Ammon's horn (tissue), 1 donor: ENCODE measurements at regions not wholly inside any gene's neighbourhood (a gene's known extent, or its start where the extent isn't known, plus 50 kb on each side); places are given as distances from the start of the nearest gene placed in this dataset.

ENCODE experiments used
- DNase-seq: peaks from one replicate; pipeline ENCODE4 v3.0.0-alpha.2; 2016; ENCODE audit warnings: low spot score

DNA sequence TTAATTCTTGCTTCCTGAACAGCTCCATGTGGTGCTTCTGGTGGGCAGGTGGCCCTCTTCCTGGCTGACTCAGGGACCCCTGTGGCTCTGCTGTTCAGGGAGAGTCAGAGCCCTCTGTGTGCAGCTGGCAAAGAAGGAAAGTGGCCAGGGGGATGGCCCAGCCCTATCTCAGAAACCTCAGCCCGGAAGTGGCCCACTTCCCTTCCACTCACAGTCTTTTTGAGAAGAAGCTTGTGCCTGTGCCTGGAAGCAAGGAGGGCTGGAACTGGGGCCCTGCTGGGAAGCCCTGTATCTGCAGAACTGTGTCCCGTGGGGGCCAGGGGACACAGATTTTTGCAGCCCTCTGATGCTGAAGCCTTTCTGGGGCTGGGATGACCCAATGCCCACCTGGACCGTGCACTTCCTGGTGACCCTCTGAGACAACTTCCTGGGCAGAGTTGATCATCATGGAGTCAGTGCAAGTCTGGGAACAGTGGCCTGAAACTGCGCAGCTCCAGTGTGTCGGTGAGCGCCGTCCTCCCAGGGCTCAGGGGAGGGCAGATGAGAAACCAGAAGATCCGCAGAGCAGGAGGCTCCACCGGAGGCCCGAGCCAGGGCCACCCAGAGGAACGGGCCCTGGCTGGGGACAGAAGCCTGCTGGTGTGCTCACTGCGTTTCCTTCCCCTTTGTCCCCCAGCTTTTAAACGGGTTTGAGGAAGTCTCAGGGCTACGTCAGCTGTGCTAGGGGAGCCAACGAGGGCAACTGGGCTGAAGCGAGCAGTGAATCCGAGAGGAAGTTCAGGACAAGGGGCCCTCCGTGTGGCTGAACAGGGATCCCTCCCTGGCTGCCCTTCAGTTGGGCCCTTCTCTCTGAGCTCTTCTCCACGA, 217.4 kb upstream of the RTL1 start:
- peak; percentile 80 for DNase-seq

DNA sequence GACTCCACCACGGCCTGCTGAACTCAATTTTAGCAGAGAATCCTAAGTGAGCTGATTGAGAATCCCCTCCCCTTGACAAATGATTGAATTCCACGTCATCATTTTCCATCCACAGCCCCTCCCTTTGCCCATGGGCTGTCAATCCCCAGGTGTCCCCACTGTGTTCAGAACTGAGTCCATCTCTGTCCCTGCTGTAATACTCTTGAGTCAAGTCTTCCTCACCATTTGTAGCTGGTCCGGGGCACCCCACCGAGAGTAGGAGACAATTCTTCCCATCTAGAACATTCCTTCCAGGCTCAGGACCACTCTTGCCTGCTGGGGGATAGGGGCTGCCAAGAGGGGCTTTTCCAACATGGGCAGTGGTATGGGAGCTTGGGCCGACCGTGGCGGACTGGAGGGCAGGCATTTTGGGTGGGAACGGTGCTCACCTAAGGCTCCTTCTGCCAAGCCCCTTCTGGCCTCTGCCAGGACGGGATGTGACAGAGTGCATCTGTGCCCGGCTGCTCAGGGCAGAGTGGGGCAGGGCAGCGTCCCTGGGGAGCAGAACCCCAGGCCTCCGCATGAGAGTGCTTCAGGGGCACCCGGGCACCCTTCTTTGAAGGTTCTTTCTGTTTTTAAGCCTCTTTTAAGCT, 218.1 kb upstream of the RTL1 start:
- no peak for DNase-seq

DNA sequence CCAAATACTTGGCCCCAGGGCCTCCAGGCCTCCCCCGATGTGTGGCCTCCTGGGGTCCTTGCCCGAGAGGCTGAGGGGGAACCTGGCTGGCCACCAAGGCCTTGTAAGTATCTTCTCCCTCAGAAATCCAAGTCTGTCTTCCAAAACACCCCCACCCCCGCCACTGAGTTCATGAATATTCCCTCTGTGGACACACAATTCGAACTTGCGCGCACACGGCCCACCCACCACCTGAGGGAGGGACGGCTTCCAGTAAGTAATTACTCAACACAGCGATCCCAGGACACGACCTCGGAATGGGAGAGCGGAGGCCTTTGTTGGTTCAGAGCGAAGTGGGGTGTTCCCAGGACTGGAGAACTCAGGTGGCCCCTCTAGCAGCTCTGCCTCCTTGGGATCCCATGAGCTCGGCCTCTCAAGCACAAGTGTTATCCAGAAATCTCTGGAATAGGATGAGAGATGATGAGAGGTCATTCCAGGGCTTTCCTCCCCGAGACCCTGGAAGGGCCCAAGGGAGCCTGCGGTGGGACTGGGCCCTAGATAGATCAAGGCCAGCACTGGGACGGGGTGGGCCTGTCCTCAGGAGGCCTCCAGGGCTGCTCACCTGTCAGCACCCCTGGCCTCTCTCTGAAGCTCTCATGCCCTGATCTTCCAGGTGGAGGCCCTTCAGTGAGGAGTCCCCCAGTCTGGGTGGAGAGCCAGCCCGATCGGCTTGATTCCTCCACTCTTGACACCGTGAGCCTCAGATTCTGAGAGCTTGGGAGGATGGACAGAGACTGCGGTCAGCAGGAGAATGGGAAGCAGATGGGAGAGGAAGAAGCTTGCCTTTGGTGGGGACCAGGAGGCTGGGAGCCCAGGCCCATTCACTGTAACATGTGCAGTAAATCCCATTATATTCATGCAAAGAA, 219.0 kb upstream of the RTL1 start:
- DNase-seq, result no peak

DNA sequence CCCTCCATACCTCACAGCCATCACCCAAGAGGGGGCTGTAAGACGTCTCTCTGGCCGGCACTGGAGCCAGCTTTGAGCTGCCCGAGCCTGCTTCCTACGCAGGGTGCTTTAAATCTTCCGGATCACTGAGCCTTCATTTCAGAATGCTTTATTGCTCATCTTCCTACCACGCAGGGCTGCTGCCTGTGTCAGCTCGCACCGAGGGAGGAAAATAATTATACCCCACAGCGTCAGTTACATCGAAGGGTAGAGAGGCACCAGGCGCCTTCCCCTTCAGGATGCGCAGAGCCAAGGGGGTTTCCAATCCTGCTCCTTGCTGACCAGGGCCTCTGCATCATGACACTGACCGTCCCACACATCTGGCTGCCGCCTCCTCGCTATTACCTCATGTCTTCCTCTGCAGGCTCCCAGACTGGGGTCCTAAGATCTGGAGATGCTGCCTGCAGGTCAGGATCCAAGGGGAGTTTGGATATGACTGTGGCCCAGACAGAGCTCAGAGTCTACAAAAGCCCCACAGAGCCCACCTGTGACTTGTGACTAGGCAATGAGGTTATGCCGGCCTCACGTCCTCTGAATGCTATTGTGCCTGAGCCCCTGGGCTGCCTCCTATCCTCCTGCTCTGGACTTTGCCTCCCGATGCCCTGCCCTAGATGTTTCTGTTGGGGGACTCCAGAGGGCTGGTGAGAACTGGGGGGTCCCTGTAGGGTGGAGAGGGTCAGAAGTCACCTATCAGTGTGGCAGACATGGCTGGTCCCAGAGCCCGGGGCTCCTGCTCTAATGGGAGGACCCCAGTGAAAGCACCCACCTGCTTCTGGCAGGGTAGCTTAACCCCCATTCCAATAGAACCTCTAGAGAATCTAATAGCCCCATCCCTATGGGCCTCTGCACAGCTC, 220.3 kb upstream of the RTL1 start:
- no peak for DNase-seq

DNA sequence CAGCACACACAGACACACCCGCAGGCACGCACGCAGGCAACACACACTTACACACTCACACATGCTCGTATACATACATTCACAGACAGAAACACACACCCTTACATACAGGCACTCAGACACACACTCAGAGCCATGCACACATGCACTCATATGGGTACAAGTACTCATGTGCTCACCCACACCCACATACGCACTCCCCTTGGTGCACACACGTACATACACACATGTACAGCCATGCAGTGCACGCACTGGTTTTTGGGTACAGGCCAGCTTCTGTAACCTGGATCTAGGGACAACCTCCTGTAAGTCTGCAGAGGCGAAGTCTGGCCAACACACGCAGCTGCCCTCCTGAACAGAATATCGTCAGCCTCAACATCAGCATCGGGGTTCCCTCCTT, 221.3 kb upstream of the RTL1 start:
- no peak for DNase-seq

DNA sequence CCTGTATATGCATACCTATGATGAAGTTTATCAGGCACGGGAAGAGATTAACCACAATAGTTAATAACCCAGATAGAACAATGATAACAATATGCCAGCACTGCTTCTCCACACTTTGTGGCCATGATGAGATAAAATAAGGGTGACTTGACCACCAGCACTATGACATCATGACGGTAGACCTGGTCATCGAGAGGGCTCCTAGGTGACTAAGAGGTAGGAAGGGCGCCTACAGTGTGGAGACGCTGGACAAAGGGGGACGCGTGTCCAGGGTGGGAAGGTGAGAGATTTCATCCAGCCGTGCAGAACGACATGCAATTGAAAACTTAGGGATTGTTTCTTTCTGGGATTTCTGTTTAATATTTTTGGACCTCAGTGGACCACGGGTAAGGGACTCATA, 221.8 kb upstream of the RTL1 start:
- no peak for DNase-seq

DNA sequence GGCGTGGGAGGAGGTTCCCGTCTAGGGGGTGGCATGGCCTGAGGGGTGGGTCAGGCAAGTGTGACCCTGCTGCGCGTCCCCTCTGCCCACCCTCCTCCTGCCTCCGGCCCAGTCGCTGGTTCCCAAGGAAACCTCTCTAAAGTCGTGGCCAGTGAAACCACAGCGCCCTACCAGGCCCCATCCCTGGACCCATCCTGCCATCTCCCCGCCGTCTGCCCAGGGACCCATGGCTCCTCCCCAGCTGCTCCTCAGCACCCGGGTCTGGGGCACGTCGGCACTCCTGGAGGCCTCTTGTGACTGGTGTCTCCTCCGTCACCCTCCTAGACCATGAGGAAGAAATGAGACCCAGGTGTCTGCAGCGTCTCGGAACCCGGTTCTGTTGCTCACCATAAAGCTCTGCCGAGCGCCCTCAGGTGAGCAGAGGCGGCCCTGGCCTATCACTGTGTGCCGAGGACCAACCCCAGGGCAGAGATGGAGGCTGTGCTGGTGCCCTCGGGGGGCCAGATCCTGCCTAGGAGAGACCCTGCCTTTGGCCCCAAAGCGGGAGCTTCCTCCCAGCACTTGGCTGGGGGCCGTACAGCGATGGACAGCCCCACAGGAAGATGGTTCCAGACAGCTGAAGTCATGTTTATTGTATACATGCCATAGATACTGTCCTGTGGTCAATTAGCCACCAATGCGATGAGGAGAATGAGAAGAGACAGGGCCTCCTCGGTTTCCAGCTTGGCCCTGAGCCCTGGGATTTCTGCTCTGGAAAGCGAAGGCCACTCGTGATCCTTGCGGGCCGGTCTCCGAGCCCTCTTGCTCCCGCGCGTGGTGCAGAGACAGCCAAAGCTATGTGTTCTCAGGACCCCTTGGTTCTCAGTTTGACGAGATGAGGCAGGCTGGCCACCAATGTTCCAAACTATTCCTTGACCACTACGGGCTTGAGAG, 222.5 kb upstream of the RTL1 start:
- DNase-seq, result no peak

DNA sequence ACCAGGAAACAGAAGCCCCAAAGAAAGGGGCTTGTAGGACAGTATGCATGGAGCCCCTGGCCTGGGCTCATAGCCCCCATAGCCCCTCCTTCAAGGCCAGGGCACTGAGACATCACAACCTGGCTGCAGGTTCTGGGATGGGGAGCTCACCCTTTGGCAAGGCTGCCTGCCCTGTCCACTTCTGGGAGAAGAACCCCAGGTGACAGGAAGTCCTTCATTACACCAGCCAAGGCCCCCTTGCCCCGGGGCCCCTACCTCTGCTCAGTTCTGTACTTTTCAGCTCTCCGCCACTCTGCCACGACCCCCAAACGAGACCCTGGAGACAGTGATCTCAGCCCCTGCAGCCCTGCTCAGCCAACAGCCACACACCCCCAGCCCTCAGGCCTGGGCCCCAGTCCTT, 223.2 kb upstream of the RTL1 start:
- DNase-seq, result no peak

DNA sequence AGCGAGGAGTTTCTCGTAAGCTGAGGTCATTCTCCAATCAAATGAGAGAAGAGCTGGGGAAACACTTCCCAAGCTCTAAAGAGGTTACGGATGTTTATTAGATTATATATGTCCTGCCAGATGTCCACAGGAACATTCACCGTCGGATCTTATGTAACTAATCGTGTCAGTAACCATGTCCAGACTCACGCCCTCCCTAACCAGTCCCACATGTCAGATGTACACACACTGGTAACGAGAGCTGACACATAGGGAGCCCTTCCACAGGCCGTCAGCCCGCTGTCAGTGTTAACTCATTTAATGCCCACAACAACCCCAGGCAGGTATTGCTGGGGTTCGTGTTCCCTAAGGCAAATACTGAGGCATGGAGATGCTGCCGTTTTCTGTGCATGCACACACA, 223.7 kb upstream of the RTL1 start:
- no peak for DNase-seq

DNA sequence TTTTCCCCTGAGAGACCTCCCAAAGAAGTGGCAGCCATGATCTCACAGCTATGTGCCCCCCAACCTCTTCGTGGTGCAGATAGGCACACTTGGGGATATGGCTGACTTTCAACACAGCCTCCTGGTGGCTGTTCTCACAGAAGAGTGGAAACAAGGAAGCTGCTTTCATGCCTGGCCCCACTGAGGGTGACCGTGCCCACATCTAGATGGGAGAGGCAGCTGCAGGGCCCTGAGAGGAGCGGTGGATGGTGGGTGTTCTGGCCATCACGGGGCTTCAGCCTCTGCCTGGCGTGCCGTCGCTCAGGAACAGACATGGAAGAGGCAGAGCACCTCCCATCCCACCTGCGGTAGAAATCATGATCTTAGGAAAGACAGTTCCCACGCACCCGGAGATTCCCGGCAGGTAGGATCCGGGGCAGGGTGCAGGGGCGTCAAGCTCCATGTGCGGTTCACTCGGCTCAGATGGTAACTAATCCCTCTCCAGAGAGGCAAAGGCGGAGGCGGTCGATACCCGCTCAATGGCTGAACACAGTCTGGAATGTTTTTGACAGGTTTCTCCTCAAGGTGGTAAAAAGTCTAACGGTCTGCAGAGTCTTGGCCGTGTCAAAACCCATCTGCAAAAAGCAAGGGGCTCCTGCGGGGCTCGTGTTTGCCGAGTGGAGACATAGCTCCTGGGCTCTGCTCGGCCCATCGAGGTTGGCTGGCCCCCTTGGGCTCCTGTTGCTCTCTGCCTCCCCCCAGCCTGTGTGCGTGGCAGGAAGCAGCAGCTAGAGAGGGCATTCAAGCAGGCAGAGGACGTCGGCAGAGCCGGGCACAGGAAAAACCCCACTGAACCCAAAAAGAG, 225.2 kb upstream of the RTL1 start:
- DNase-seq, result no peak

DNA sequence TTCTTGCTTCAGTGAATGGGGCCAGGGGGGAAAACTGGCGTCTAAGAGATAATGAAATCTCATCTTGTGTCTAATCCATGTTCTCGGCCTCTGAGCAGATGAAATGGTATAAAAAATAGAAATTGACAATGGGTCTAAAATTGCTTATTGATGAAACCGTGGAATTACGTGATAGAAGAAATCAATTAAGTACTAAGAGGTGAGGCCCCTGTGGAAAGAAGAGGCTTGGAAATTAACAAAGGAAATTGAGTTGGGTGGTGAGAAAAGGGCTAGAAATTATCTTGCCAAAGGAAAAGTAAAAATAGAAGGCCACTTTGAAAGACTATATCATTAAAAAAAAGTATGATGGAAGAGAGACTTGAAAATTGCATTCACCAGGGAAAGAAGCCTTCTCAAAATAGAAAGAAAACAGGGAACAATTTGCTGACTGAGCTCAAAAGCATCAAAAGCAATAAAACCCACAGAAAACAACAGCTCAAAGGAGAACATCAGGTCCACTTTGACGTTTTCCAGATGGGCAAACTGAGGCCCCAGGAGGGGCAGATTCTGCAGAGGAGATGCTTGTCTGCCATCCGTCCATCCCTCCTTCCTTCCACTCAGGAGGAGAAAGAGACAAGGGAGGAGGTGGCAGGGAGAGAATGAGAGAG, 226.1 kb upstream of the RTL1 start:
- no peak for DNase-seq

DNA sequence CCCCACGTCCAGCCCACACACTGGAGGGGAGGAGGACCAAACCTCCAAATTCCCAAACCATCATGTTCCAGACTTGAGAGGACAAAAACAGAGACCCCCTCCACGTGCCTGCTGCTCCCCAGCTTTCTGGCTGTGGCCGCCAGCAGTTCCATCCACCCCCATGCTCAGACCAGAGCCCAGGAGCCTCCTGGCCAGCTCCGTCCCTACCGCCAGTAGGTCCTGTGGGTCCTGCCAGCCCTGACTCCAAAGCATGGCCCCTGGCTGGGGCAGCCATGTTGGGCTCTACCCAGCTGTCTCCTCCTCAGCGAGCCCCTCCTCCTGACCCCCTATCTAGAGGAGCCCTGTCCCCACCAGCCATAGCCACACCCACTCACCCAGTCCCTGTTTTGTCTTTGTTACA, 227.3 kb upstream of the RTL1 start:
- DNase-seq, result no peak

DNA sequence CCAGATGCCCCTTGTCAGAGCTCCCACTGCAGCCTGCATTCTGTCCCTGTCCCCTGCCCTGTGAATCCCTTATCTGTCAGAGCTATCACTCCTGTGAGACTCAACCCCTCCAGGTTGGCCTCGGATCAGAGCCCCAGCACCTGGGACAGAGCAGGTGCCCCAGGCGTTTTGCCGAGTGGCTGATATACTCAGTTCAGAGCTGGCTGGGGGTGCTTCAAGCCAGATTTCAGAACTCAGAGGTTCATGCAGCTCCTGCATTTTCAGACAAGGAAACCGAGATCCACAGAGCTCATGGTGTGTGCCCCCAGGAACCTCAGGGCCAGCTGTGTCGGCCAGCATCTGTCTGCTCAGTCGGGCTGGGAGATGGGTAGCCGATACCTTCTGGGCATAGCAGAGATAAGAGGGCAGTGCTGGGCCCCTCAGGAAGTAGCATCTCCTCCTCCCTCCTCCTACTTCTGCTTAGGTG, 228.0 kb upstream of the RTL1 start:
- DNase-seq, result no peak

DNA sequence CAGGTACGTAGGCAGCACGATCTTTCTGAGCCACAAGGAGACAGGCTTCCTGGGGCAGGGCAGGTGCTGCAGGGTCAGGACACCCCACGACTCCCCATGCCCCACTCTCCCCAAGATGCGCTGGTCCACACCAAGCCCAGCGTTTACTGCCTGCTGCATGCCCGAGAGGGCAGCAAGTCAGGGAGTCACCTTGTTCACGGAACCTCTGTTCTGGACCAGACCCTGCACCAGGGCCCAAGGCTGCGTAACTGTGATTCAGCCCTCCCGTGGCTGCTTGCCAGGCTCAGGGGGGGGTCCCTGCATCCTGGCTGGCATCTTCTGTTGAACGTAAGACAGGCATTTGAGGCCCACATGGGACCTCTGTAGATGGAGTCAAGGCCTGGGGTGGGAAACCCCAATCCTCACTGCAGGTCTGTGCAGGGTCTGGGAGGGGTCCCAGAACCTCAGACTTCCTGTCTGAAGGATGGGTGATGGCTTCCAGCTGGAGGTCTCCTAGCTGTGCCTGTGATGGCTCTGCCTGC, 228.6 kb upstream of the RTL1 start:
- DNase-seq, result no peak

DNA sequence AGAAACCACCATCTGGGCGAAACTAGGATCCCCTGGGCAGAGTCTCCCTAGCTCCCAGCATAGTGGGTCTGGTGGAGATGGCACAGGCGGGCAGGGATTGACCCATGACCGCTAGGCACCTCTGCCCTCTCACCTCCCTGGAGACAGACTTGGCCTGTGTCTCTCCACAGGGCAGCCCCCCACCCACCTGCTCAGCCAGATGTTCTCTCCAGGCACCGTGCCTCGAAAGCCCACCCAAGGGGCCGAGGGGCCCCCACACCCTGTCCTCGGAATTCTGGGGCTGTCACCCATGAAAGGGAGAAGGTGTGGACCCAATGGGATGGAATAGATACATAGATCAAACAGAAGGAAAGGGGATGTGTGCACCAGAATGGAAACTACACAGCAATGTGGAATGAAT, 229.1 kb upstream of the RTL1 start:
- DNase-seq, result no peak

DNA sequence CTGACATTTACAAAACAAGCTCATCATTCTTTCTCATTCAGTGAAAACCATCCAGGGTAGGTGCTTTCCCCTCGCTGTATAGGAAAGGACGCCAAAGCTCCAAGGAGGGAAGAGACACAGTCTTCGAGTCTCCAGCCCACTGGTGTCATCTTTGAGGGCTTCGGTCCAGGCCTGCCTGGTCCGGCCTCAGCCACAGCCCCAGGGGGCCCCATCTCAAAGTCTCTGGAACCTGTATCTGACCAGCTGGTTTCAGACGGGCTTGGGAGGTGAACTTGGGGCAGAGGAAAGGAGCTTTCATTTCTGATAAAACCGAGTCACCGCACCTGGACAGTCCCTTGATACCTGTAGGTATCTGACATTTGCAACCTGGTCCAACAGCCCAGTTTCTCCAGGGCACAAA, 229.5 kb upstream of the RTL1 start:
- DNase-seq, result no peak

DNA sequence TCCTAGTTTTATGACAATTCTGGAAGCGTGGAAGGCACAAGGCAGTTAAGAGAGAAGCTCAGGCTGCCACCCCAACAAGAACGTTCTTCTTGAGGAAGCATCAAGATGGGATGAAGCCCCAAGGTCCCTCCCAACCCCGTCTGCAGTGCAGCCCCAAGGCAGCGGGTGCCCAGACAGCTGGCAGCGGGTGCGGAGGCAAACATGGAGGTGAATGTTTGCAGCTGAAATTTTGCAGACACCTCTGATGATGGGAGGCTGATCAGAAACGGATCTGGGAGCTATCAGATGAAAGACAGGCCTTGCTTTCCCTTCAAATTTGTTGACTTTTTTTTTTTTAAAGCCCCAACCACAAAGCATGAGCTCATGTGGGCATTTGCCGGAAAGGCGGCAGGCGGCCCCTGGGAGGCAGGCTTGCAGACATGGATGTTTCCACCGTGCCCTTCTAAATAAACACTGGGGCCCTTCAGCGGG, 230.7 kb upstream of the RTL1 start:
- no peak for DNase-seq

DNA sequence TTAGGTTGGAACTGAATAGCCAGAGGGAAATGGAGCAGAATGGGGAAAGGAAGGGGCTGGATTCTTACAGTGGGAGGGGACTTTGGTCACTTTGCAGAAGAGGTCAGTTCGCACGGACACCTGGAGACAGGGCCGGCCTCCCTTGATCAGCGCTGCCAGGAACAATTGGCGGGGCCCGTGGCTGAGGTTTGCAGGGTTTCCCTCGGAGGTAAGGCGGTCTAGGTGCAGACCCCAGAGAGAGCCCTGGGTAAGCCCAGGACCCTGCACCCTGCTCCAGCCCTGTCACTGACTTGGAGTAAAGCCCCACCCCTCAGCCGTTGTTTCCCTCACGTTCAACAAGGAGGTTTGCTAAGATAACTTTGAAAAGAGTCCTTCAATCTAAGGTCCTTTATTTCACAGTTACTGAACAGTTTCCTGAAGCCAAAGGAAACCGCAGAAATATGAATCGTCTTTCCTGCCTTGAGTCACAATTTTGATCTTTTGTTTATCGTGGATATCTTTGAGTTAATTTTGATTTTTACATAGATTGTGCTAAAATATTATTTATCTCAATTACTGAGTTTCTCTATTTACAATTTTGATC, 231.4 kb upstream of the RTL1 start:
- DNase-seq, result no peak
